Chondrocyte (in vitro differentiated cells): ENCODE measurements at regions not wholly inside any gene's neighbourhood (a gene's known extent, or its start where the extent isn't known, plus 50 kb on each side); places are given as distances from the start of the nearest gene placed in this dataset.

Source experiments
- DNase-seq: peaks from one replicate; pipeline ENCODE4 v3.0.0; 2021; ENCODE audit warnings: mixed read lengths, low spot score
- H3K27ac Mint-ChIP-seq: one replicate; pipeline ENCODE4 v1.8.0; 2021; ENCODE audit warnings: mild to moderate bottlenecking, moderate library complexity, mixed read lengths; ENCODE audit not compliant: unreplicated experiment
- H3K27me3 Mint-ChIP-seq: 2 replicates; pipeline ENCODE4 v1.8.0; 2021; ENCODE audit warnings: low read depth, mixed read lengths
- H3K36me3 Mint-ChIP-seq: 2 replicates; pipeline ENCODE4 v1.8.0; 2021; ENCODE audit warnings: low read depth, mixed read lengths
- H3K4me1 Mint-ChIP-seq: 2 replicates; pipeline ENCODE4 v1.8.0; 2021; ENCODE audit warnings: low read depth, mild to moderate bottlenecking, mixed read lengths
- H3K4me3 Mint-ChIP-seq: one replicate; pipeline ENCODE4 v1.8.0; 2021; ENCODE audit warnings: mild to moderate bottlenecking, moderate library complexity, mixed read lengths; ENCODE audit not compliant: unreplicated experiment
- H3K9me3 Mint-ChIP-seq: 2 replicates; pipeline ENCODE4 v1.8.0; 2021; ENCODE audit warnings: low read depth, mixed read lengths
- CTCF ChIP-seq: fragments of 200-600 bp; sonication (generic); IDR thresholded peaks from 2 replicates; pipeline ENCODE4 v1.5.0; 2021; ENCODE audit warnings: antibody characterized with exemption, mild to moderate bottlenecking, moderate library complexity

- H3K27me3 Mint-ChIP-seq = no peaks in the 10 kb centered on the region
- no peak overlapping the region for H3K4me3 Mint-ChIP-seq
- DNase-seq = no peak
- no peaks in the 10 kb centered on the region for H3K36me3 Mint-ChIP-seq
- H3K27ac Mint-ChIP-seq = no peak overlapping the region
- TF ChIP-seq CTCF = no peak
- no peaks in the 10 kb centered on the region for H3K9me3 Mint-ChIP-seq
- H3K4me1 Mint-ChIP-seq = no peaks in the 10 kb centered on the region
Observed at GRCh38 chr19:27911122-27911898, 1301.6 kb downstream of the UQCRFS1 start.

- no peaks in the 10 kb centered on the region for H3K36me3 Mint-ChIP-seq
- no peaks in the 10 kb centered on the region for H3K9me3 Mint-ChIP-seq
- no peak overlapping the region for H3K4me3 Mint-ChIP-seq
- TF ChIP-seq CTCF = no peak
- H3K4me1 Mint-ChIP-seq = no peaks in the 10 kb centered on the region
- no peaks in the 10 kb centered on the region for H3K27me3 Mint-ChIP-seq
- DNase-seq = no peak
- H3K27ac Mint-ChIP-seq = no peak overlapping the region
Observed at GRCh38 chr19:27909861-27910260, 1303.1 kb downstream of the UQCRFS1 start.

- H3K4me1 Mint-ChIP-seq = no peaks in the 10 kb centered on the region
- no peak for TF ChIP-seq CTCF
- no peaks in the 10 kb centered on the region for H3K9me3 Mint-ChIP-seq
- no peak overlapping the region for H3K27ac Mint-ChIP-seq
- H3K36me3 Mint-ChIP-seq = no peaks in the 10 kb centered on the region
- no peak overlapping the region for H3K4me3 Mint-ChIP-seq
- no peak for DNase-seq
- H3K27me3 Mint-ChIP-seq = no peaks in the 10 kb centered on the region
Observed at GRCh38 chr19:27909185-27909840, 1303.6 kb downstream of the UQCRFS1 start.

GRCh38 chr19:27906081-27906480, 1306.9 kb downstream of the UQCRFS1 start:
- Mint-ChIP-seq H3K27me3 (no peaks in the 10 kb centered on the region), H3K4me1 (no peaks in the 10 kb centered on the region), H3K4me3 (no peak overlapping the region), H3K27ac (no peak overlapping the region), H3K9me3 (no peaks in the 10 kb centered on the region), H3K36me3 (no peaks in the 10 kb centered on the region)
- no peak for DNase-seq
- no peak for TF ChIP-seq CTCF

GRCh38 chr19:27905074-27905473, 1307.9 kb downstream of the UQCRFS1 start:
- no peak for TF ChIP-seq CTCF
- Mint-ChIP-seq H3K9me3 (peaks cover 3% of the 10 kb centered on the region), H3K36me3 (no peaks in the 10 kb centered on the region), H3K27me3 (no peaks in the 10 kb centered on the region), H3K4me1 (no peaks in the 10 kb centered on the region), H3K4me3 (no peak overlapping the region), H3K27ac (no peak overlapping the region)
- DNase-seq = no peak
